ENCODE measurements at regions not wholly inside any gene's neighbourhood (a gene's known extent, or its start where the extent isn't known, plus 50 kb on each side); places are given as distances from the start of the nearest gene placed in this dataset.

DNA sequence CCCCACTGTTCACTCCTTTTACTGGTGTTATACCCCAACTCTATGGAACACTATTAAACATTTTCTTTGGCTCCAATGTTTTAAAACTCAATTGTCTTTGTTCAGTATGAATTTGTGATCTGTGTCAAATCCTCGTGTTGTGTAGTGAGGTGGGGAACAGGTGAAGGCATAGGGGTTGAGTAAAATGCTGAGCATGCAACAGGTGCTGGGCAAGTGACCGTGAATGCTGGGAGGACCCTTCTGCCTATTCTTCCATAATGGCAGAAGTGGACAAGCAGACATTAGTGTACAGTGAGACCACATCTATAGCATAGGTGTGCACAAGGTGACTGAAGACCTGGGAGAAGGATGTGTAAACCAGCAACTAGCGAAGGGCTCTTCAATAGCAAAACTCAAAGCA lies 1188.0 kb downstream of the UQCRFS1 start:
- no peak for DNase-seq

DNA sequence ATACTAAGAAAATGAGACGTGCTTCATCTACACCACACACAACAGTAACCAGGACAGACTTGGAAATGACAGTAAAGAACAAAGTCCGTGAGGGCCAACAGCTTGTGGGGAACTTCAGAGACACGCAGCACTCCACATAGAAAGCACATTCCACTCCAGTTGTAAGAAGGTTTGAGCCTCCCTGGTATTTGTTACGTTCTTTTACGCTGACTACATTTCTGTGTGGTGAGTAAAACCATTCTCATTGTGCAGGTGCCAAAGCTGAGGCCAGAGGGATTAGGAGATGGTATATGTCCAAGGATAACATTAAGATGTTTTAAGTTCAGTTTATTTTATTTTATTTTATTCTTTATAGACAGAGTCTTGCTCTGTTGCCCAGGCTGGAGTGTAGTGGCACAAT lies 1189.9 kb downstream of the UQCRFS1 start:
- DNase-seq: peak; percentile 76

GRCh38 chr19:28022506-28022905 lies 1190.4 kb downstream of the UQCRFS1 start:
- DNase-seq: no peak

GRCh38 chr19:28021259-28022185 lies 1191.4 kb downstream of the UQCRFS1 start:
- peak; percentile 35 for DNase-seq

- DNase-seq: no peak
Measured at GRCh38 chr19:28020619-28021258, 1192.2 kb downstream of the UQCRFS1 start.

- peak; percentile 28 for DNase-seq
Measured at GRCh38 chr19:28019901-28020300, 1193.0 kb downstream of the UQCRFS1 start.

DNA sequence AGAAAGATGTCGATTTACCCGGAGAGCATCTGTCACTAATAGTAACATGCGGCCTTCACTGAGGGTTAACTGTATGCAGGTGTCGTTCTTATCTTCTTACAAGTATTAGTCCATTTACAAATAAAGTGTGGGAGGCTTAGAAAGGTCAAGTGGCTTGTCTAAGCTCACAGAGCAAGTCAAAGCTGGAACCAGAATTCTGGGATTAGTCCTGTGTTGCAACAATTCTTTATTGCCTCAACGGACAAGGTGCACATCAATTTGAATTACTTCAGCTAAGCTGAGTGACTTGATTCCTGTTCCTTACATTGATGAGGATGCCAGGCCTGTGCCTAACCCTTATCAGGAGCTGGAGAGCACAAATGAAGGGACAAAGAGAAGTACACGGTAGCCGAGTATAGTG lies 1193.6 kb downstream of the UQCRFS1 start:
- no peak for DNase-seq

GRCh38 chr19:28018499-28018898 lies 1194.5 kb downstream of the UQCRFS1 start:
- no peak for DNase-seq

- DNase-seq: no peak
Measured at GRCh38 chr19:28014615-28015405, 1198.1 kb downstream of the UQCRFS1 start.

- DNase-seq: no peak
Measured at GRCh38 chr19:28012361-28012760, 1200.6 kb downstream of the UQCRFS1 start.

GRCh38 chr19:28010656-28011055 lies 1202.3 kb downstream of the UQCRFS1 start:
- no peak for DNase-seq

GRCh38 chr19:28009696-28010095 lies 1203.3 kb downstream of the UQCRFS1 start:
- DNase-seq: peak; percentile 32

DNA sequence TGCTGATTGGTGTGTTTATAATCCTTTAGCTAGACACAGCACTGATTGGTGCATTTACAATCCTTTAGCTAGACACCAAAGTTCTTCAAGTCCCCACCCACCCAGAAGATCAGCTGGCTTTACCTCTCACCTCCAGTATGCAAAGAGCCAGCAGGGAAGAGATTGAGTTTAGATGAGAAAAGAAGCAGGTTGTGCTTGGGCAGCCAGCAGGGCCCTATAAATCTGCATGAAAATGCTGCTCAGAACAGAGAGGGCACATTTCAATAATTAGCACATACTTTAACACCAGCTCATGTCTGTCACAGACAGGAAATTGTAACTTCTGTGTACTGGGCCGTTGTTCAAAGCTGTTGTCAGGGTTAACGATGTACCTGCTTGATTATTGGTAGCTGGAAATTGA lies 1204.3 kb downstream of the UQCRFS1 start:
- DNase-seq: no peak

- DNase-seq: no peak
Measured at GRCh38 chr19:28003543-28003942, 1209.4 kb downstream of the UQCRFS1 start.

- DNase-seq: no peak
Measured at GRCh38 chr19:27997069-27997468, 1215.9 kb downstream of the UQCRFS1 start.

GRCh38 chr19:27993619-27994570 lies 1219.1 kb downstream of the UQCRFS1 start:
- no peak for DNase-seq

GRCh38 chr19:27986299-27986698 lies 1226.7 kb downstream of the UQCRFS1 start:
- no peak for DNase-seq

- DNase-seq: no peak
Measured at GRCh38 chr19:27975419-27976005, 1237.4 kb downstream of the UQCRFS1 start.

DNA sequence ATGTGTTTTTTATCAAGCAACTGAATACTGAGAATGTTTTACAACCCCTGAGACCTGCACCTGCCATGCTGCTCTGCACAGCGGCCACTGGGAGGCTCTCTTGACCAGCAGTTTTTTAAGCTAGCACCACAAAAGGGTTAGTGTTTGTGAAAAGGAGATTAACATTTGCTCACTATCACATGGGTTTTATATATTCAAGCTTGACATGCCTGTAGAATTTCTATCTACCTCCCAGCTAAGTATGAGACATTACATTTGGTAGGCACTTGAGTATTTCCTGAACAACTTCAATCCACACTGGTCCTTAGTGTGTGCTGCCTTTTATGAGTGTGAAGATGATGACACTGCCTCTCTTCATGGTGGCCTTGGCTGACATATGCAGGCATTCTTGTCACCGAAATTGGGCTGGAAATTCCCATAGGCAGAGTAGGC lies 1238.9 kb downstream of the UQCRFS1 start:
- peak; percentile 37 for DNase-seq

DNA sequence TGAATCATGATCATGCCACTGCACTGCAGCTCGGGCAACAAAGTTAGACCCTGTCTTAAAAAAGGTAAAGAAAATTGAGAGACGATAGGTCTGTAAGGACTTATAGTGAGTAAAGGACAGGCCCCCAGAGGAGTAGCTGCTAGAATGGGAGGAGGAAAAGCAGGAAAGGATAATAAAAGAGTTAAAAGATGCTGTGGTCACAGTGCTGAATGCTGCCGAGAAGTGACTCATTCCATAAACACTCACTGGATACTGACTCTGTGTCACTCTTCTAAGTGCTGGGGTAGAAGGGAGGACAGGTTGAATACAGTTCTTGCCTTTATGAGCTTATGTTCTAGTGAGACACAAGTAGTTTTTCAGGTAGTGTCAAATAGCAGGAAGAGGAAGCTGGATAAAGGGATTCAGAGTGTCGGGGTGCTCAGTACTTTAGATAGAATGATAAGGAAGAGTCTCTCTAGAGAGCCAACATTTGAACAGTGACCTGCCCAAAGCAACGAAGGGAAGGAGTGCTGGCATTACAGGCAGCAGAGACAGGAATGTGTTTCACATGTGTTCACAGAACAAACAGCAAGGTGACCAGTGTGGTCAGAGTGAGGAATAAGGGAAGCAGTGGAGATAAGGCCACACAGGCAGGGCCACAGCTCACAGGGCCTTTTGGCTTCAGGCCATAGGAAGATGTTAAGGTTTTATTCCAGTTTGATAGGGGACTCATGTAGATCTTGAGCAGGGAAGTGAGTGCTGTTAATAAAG lies 1240.5 kb downstream of the UQCRFS1 start:
- DNase-seq: peak; percentile 79

- no peak for DNase-seq
Measured at GRCh38 chr19:27971869-27972268, 1241.1 kb downstream of the UQCRFS1 start.
